Calu3 (cell line): ENCODE measurements at regions not wholly inside any gene's neighbourhood (a gene's known extent, or its start where the extent isn't known, plus 50 kb on each side); places are given as distances from the start of the nearest gene placed in this dataset.

Source experiments
- BruUV-seq: library from RNA; stranded (reverse); fragments of 400-500 nt; replicated peaks from 2 replicates; lab custom pipeline; 2021; lab: Mats Ljungman, UMichigan
- CTCF ChIA-PET: fragments of 300-600 bp; sonication (Branson Sonifier 250); formaldehyde crosslinking; loops from one replicate; lab custom pipeline; 2022; ENCODE audit warnings: antibody characterized with exemption; lab: Charles Lee
- DNase-seq: peaks from one replicate; pipeline ENCODE4 v3.0.0; 2022
- H3K27ac Mint-ChIP-seq: one replicate; pipeline ENCODE4 v1.8.0; 2022; ENCODE audit warnings: mixed read lengths; ENCODE audit not compliant: unreplicated experiment
- H3K27me3 Mint-ChIP-seq: one replicate; pipeline ENCODE4 v1.8.0; 2022; ENCODE audit warnings: mixed read lengths; ENCODE audit not compliant: unreplicated experiment
- H3K36me3 Mint-ChIP-seq: one replicate; pipeline ENCODE4 v1.8.0; 2022; ENCODE audit warnings: mild to moderate bottlenecking, moderate library complexity, mixed read lengths; ENCODE audit not compliant: insufficient read depth, unreplicated experiment
- H3K4me1 Mint-ChIP-seq: one replicate; pipeline ENCODE4 v1.8.0; 2022; ENCODE audit warnings: mild to moderate bottlenecking, low read depth, mixed read lengths; ENCODE audit not compliant: unreplicated experiment
- H3K4me3 Mint-ChIP-seq: one replicate; pipeline ENCODE4 v1.8.0; 2022; ENCODE audit warnings: mild to moderate bottlenecking, low read depth, moderate library complexity, mixed read lengths; ENCODE audit not compliant: unreplicated experiment
- H3K9me3 Mint-ChIP-seq: one replicate; pipeline ENCODE4 v1.8.0; 2022; ENCODE audit warnings: low read depth, mixed read lengths; ENCODE audit not compliant: unreplicated experiment
- intact Hi-C: fragments of 100-400 bp; cut with micrococcal nuclease; formaldehyde crosslinking; loops from one replicate; pipeline ENCODE4 v1.10.0; 2022; ENCODE audit not compliant: unreplicated experiment
- TF ChIP-seq, protein P1 (sequence below): fragments of 200-600 bp; IDR thresholded peaks from one replicate; pipeline ENCODE4 v1.8.0; 2022; ENCODE audit warnings: antibody characterized with exemption; ENCODE audit not compliant: unreplicated experiment

DNA sequence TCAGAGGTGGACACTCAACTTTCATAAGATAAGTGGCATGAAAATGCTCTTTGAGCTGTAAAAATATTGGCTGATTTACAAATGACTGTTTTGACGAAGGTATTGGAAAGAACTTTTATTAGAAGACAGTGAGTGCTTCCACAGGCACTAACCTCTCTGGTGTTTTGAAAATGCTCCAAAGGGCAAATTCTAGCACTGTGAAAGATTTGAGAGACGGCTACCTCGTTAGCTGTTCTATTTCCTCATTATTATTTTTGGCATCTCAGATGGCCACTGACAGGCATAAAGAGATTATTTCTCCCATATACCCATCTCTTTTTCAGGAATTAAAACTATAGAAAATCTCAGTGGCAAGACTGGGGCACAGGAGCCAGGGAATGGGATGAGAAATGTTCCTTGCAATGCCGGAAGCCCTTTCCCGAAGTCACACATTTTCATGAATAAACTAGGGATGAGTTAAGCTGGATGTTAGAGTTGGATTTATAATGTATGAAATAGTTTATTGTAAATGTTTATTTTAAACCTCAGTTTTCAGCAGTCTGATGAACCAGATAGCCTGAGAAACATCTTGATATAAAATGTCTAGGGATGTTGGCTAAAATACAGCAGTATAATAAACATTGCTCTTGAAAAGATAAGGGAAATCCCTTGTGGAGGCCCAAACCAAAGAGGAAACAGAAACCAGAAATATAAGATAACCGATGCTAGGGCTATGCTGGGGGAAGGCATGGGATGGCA, 175.7 kb downstream of the ASB1 start:
- no peak overlapping the region for H3K4me3 Mint-ChIP-seq
- CTCF ChIA-PET = interaction anchor here (1.0 kb wide), 1 partner anchor 19 kb away, joined by 3 read pairs; no protein-coding TSS in a partner anchor
- H3K36me3 Mint-ChIP-seq = no peaks in the 10 kb centered on the region
- H3K4me1 Mint-ChIP-seq = peaks cover 10% of the 10 kb centered on the region
- BruUV-seq = no TSS peak
- intact Hi-C loops = no loop called here
- H3K27ac Mint-ChIP-seq = no peak overlapping the region
- no peaks in the 10 kb centered on the region for H3K27me3 Mint-ChIP-seq
- TF ChIP-seq, protein P1, sequence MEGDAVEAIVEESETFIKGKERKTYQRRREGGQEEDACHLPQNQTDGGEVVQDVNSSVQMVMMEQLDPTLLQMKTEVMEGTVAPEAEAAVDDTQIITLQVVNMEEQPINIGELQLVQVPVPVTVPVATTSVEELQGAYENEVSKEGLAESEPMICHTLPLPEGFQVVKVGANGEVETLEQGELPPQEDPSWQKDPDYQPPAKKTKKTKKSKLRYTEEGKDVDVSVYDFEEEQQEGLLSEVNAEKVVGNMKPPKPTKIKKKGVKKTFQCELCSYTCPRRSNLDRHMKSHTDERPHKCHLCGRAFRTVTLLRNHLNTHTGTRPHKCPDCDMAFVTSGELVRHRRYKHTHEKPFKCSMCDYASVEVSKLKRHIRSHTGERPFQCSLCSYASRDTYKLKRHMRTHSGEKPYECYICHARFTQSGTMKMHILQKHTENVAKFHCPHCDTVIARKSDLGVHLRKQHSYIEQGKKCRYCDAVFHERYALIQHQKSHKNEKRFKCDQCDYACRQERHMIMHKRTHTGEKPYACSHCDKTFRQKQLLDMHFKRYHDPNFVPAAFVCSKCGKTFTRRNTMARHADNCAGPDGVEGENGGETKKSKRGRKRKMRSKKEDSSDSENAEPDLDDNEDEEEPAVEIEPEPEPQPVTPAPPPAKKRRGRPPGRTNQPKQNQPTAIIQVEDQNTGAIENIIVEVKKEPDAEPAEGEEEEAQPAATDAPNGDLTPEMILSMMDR = no peak
- no peak for DNase-seq
- H3K9me3 Mint-ChIP-seq = peaks cover 7% of the 10 kb centered on the region

DNA sequence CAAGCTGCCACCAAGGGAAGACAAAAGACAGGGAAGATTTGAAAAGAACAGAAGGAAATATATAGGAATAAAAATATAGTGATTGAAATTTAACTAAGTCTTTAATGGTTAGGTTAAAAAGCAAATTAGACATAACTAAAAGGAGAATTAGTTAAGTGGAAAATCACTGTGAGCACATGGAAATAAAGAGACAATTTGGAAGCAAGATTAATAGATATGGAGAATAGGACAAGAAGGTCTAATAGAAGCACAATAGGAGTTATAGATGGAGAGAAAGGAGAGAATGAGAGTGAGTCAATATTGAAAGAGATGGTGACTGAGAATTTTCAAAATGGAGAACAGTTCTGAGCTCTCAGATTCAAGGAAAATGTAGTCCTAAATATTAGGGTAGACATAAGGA, 176.9 kb downstream of the ASB1 start:
- CTCF ChIA-PET = no interaction called here
- no peak overlapping the region for H3K27ac Mint-ChIP-seq
- no peak for DNase-seq
- H3K36me3 Mint-ChIP-seq = no peaks in the 10 kb centered on the region
- BruUV-seq = no TSS peak
- no peak overlapping the region for H3K4me3 Mint-ChIP-seq
- TF ChIP-seq, protein P1 = no peak
- peaks cover 7% of the 10 kb centered on the region for H3K9me3 Mint-ChIP-seq
- intact Hi-C loops = no loop called here
- peaks cover under 1% of the 10 kb centered on the region for H3K27me3 Mint-ChIP-seq
- no peaks in the 10 kb centered on the region for H3K4me1 Mint-ChIP-seq

DNA sequence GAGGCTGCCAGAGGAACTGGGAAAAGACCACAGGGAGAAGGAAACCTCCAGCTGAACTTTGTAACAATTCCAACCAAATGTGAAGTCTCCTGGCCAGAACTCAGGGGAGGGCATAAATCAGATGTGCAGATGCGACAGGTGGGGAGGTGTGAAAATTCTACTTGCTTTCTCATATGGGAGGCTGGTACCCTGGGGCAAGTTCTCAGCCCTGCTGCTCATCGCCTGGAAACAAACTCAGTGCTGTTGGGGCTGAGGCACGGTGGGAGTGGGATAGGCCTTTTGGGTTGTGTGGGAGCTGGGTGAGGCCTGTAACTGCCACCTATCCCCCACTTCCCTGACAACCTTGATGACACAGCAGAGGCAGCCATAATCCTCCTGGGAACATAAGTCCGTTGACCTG, 179.6 kb downstream of the ASB1 start:
- no TSS peak for BruUV-seq
- peaks cover 9% of the 10 kb centered on the region for H3K9me3 Mint-ChIP-seq
- no peak for DNase-seq
- intact Hi-C loops = no loop called here
- no peak overlapping the region for H3K4me3 Mint-ChIP-seq
- H3K36me3 Mint-ChIP-seq = no peaks in the 10 kb centered on the region
- no peaks in the 10 kb centered on the region for H3K4me1 Mint-ChIP-seq
- H3K27me3 Mint-ChIP-seq = peaks cover 13% of the 10 kb centered on the region
- H3K27ac Mint-ChIP-seq = no peak overlapping the region
- CTCF ChIA-PET = no interaction called here
- TF ChIP-seq, protein P1 = no peak

GRCh38 chr2:238613610-238614009, 186.9 kb downstream of the ASB1 start:
- CTCF ChIA-PET = no interaction called here
- H3K27me3 Mint-ChIP-seq = peaks cover 30% of the 10 kb centered on the region

More at GRCh38 chr2:238613610-238614009, 186.9 kb downstream of the ASB1 start:
- no TSS peak for BruUV-seq
- no peaks in the 10 kb centered on the region for H3K4me1 Mint-ChIP-seq
- intact Hi-C loops = no loop called here
- no peak for DNase-seq
- H3K4me3 Mint-ChIP-seq = no peak overlapping the region
- H3K9me3 Mint-ChIP-seq = peaks cover 7% of the 10 kb centered on the region
- H3K27ac Mint-ChIP-seq = no peak overlapping the region
- H3K36me3 Mint-ChIP-seq = no peaks in the 10 kb centered on the region
- TF ChIP-seq, protein P1 = no peak
